T-cell (primary cell): ENCODE measurements at regions not wholly inside any gene's neighbourhood (a gene's known extent, or its start where the extent isn't known, plus 50 kb on each side); places are given as distances from the start of the nearest gene placed in this dataset.

Source experiments
- ATAC-seq, 4 experiments: fragments of 200-7000 bp in 3 of 4; fragments of 150-1000 bp in 1 of 4; cut with Tn5 transposase; replicated peaks in 1 of 4; 1 replicate in 3 of 4; 2 replicates in 1 of 4; pipeline ENCODE4 v1.10.0; 2021; ENCODE audit warnings: moderate library complexity in 3 of 4, mild to moderate bottlenecking in 2 of 4, moderate number of reproducible peaks in 1 of 4
- CTCF ChIA-PET, 2 donors: fragments of 300-600 bp; sonication (Branson Sonifier 250); formaldehyde crosslinking; loops; one replicate each; lab custom pipeline; 2022; ENCODE audit warnings: antibody characterized with exemption in 2 of 2; lab: Charles Lee
- POLR2A ChIA-PET, 2 donors: fragments of 300-600 bp; sonication (Branson Sonifier 250); formaldehyde crosslinking; loops; one replicate each; lab custom pipeline; 2022; ENCODE audit warnings: antibody characterized with exemption in 2 of 2; lab: Charles Lee
- DNase-seq, 35 experiments: peaks; one replicate each; pipeline versions ENCODE4 v3.0.0 to v3.0.0-alpha.2; 2013 to 2023
- H3K27ac ChIP-seq: one replicate; pipeline ENCODE4 v1.5.1; 2013; ENCODE audit warnings: low read length
- H3K27me3 ChIP-seq, 2 experiments: replicated peaks in 1 of 2; 1 replicate in 1 of 2; 2 replicates in 1 of 2; pipeline versions ENCODE4 v1.6.1 to v1.7.0; 2013; ENCODE audit warnings: low read length in 1 of 2, mixed read lengths in 1 of 2; ENCODE audit not compliant: control insufficient read depth in 2 of 2, insufficient read depth in 2 of 2; ENCODE audit errors: extremely low read depth in 1 of 2
- H3K36me3 ChIP-seq, 2 donors: 1 replicate in 1 of 2; 2 replicates in 1 of 2; pipeline versions ENCODE4 v1.6.1 to v1.7.0; 2013; ENCODE audit warnings: low read length in 1 of 2; ENCODE audit not compliant: control insufficient read depth in 2 of 2, insufficient read depth in 1 of 2; ENCODE audit errors: extremely low read depth in 1 of 2
- H3K4me1 ChIP-seq, 2 experiments: 1 replicate in 1 of 2; 2 replicates in 1 of 2; pipeline versions ENCODE4 v1.6.1 to v1.7.0; 2013; ENCODE audit warnings: low read length in 2 of 2, mixed read lengths in 1 of 2; ENCODE audit not compliant: insufficient read depth in 2 of 2, control insufficient read depth in 1 of 2; ENCODE audit errors: extremely low read depth in 1 of 2
- H3K4me3 ChIP-seq, 2 donors: 1 replicate in 1 of 2; 2 replicates in 1 of 2; pipeline versions ENCODE4 v1.5.1 to v1.7.0; 2013; ENCODE audit warnings: mild to moderate bottlenecking in 2 of 2, low read length in 1 of 2, moderate library complexity in 1 of 2; ENCODE audit not compliant: control insufficient read depth in 1 of 2; ENCODE audit errors: extremely low read depth in 1 of 2
- H3K9me3 ChIP-seq: 2 replicates; pipeline ENCODE4 v1.7.0; 2013
- H3K27ac Mint-ChIP-seq, 2 donors: one replicate each; pipeline ENCODE4 v1.8.0; 2020 to 2021; ENCODE audit warnings: mild to moderate bottlenecking in 2 of 2, mixed read lengths in 2 of 2
- H3K27me3 Mint-ChIP-seq, 2 donors: one replicate each; pipeline ENCODE4 v1.8.0; 2021 to 2022; ENCODE audit warnings: mixed read lengths in 2 of 2
- H3K36me3 Mint-ChIP-seq: one replicate; pipeline ENCODE4 v1.8.0; 2021; ENCODE audit warnings: mixed read lengths
- H3K4me1 Mint-ChIP-seq, 3 donors: one replicate each; pipeline ENCODE4 v1.8.0; 2020 to 2022; ENCODE audit warnings: mixed read lengths in 3 of 3, mild to moderate bottlenecking in 1 of 3
- H3K4me3 Mint-ChIP-seq, 3 donors: one replicate each; pipeline ENCODE4 v1.8.0; 2020 to 2022; ENCODE audit warnings: mild to moderate bottlenecking in 3 of 3, mixed read lengths in 3 of 3, moderate library complexity in 3 of 3
- H3K9me3 Mint-ChIP-seq, 3 donors: one replicate each; pipeline ENCODE4 v1.8.0; 2020 to 2022; ENCODE audit warnings: mixed read lengths in 3 of 3
- WGBS: methylation state at CpG from one replicate; pipeline ENCODE4 v1.1.5; 2013; ENCODE audit warnings: missing lambda C conversion rate; ENCODE audit not compliant: insufficient coverage; 5-methylcytosine and 5-hydroxymethylcytosine counted together

GRCh38 chr9:89842267-89842768, 237.5 kb downstream of the GADD45G start:
- Mint-ChIP-seq H3K36me3 (no peaks in the 10 kb centered on the region), H3K9me3 (no peaks in the 10 kb centered on the region), H3K27me3 (no peaks in the 10 kb centered on the region), H3K27ac (no peak overlapping the region), H3K4me1 (no peaks in the 10 kb centered on the region), H3K4me3 (no peak overlapping the region)
- ChIA-PET POLR2A (no interaction called here), CTCF (no interaction called here)
- ATAC-seq (no peak), DNase-seq (no peak)
- 84% methylated on average over 6 of the region's 8 CpGs for WGBS
- no peak overlapping the region for H3K4me3 ChIP-seq
- H3K27me3 ChIP-seq, result peaks cover 0 to 7% of the 10 kb centered on the region in 2 experiments
- no peaks in the 10 kb centered on the region for H3K36me3 ChIP-seq
- H3K4me1 ChIP-seq, result no peaks in the 10 kb centered on the region
- no peak overlapping the region for H3K27ac ChIP-seq
- H3K9me3 ChIP-seq, result no peaks in the 10 kb centered on the region

- peaks cover 0 to 7% of the 10 kb centered on the region in 2 experiments for H3K27me3 ChIP-seq
- no peak overlapping the region for H3K27ac Mint-ChIP-seq
- ChIA-PET POLR2A (no interaction called here), CTCF (no interaction called here)
- H3K36me3 Mint-ChIP-seq, result no peaks in the 10 kb centered on the region
- no peak overlapping the region for H3K4me3 ChIP-seq
- ATAC-seq, result no peak
- no peaks in the 10 kb centered on the region for H3K9me3 Mint-ChIP-seq
- no peak overlapping the region for H3K27ac ChIP-seq
- H3K9me3 ChIP-seq, result no peaks in the 10 kb centered on the region
- no peak for DNase-seq
- H3K4me3 Mint-ChIP-seq, result no peak overlapping the region
- no peaks in the 10 kb centered on the region for H3K27me3 Mint-ChIP-seq
- H3K4me1 ChIP-seq, result no peaks in the 10 kb centered on the region
- H3K4me1 Mint-ChIP-seq, result no peaks in the 10 kb centered on the region
- H3K36me3 ChIP-seq, result no peaks in the 10 kb centered on the region
- WGBS, result 100% methylated on average over 2 of the region's 5 CpGs
These were observed 238.3 kb downstream of the GADD45G start for GRCh38 chr9:89843074-89843473.

- no peak overlapping the region for H3K27ac ChIP-seq
- no peaks in the 10 kb centered on the region for H3K36me3 ChIP-seq
- no peaks in the 10 kb centered on the region for H3K9me3 ChIP-seq
- H3K4me3 Mint-ChIP-seq, result no peak overlapping the region
- DNase-seq (no peak), ATAC-seq (no peak)
- no peak overlapping the region for H3K27ac Mint-ChIP-seq
- no peaks in the 10 kb centered on the region for H3K9me3 Mint-ChIP-seq
- H3K4me1 ChIP-seq, result no peaks in the 10 kb centered on the region
- WGBS, result 100% methylated on average over 3 of the region's 3 CpGs
- H3K27me3 Mint-ChIP-seq, result no peaks in the 10 kb centered on the region
- no peaks in the 10 kb centered on the region for H3K36me3 Mint-ChIP-seq
- H3K27me3 ChIP-seq, result peaks cover 0 to 11% of the 10 kb centered on the region in 2 experiments
- CTCF ChIA-PET, result no interaction called here
- POLR2A ChIA-PET, result no interaction called here
- H3K4me1 Mint-ChIP-seq, result no peaks in the 10 kb centered on the region
- H3K4me3 ChIP-seq, result no peak overlapping the region
These were observed 238.8 kb downstream of the GADD45G start for GRCh38 chr9:89843591-89843990.

- POLR2A ChIA-PET, result no interaction called here
These were observed 239.3 kb downstream of the GADD45G start for GRCh38 chr9:89844075-89844474.

GRCh38 chr9:89844535-89844934, 239.7 kb downstream of the GADD45G start:
- H3K27me3 Mint-ChIP-seq, result no peaks in the 10 kb centered on the region
- POLR2A ChIA-PET, result no interaction called here
- H3K9me3 Mint-ChIP-seq, result no peaks in the 10 kb centered on the region
- H3K9me3 ChIP-seq, result no peaks in the 10 kb centered on the region
- no peaks in the 10 kb centered on the region for H3K36me3 ChIP-seq
- no peak overlapping the region for H3K4me3 ChIP-seq
- H3K4me3 Mint-ChIP-seq, result no peak overlapping the region
- no CpG with 5 or more reads among the region's 6 CpGs for WGBS
- no peaks in the 10 kb centered on the region for H3K4me1 ChIP-seq
- H3K27ac ChIP-seq, result no peak overlapping the region
- CTCF ChIA-PET, result no interaction called here
- no peaks in the 10 kb centered on the region for H3K4me1 Mint-ChIP-seq
- no peak overlapping the region for H3K27ac Mint-ChIP-seq
- DNase-seq (no peak), ATAC-seq (no peak)
- peaks cover 0 to 15% of the 10 kb centered on the region in 2 experiments for H3K27me3 ChIP-seq
- H3K36me3 Mint-ChIP-seq, result no peaks in the 10 kb centered on the region

More at GRCh38 chr9:89844075-89844474, 239.3 kb downstream of the GADD45G start:
- no peak overlapping the region for H3K4me3 ChIP-seq
- ATAC-seq (no peak), DNase-seq (no peak)
- H3K4me3 Mint-ChIP-seq, result no peak overlapping the region
- H3K4me1 ChIP-seq, result no peaks in the 10 kb centered on the region
- H3K27ac Mint-ChIP-seq, result no peak overlapping the region
- no peaks in the 10 kb centered on the region for H3K9me3 ChIP-seq
- H3K9me3 Mint-ChIP-seq, result no peaks in the 10 kb centered on the region
- WGBS, result 93% methylated on average over 3 of the region's 5 CpGs
- H3K27ac ChIP-seq, result no peak overlapping the region
- H3K4me1 Mint-ChIP-seq, result no peaks in the 10 kb centered on the region
- H3K36me3 Mint-ChIP-seq, result no peaks in the 10 kb centered on the region
- no peaks in the 10 kb centered on the region for H3K27me3 Mint-ChIP-seq
- H3K36me3 ChIP-seq, result no peaks in the 10 kb centered on the region
- H3K27me3 ChIP-seq, result peaks cover 0 to 15% of the 10 kb centered on the region in 2 experiments
- CTCF ChIA-PET, result no interaction called here

- Histone ChIP-seq H3K9me3 (no peaks in the 10 kb centered on the region), H3K4me1 (no peaks in the 10 kb centered on the region), H3K27ac (no peak overlapping the region), H3K27me3 (peaks cover 0 to 17% of the 10 kb centered on the region in 2 experiments), H3K4me3 (no peak overlapping the region), H3K36me3 (no peaks in the 10 kb centered on the region)
- H3K27me3 Mint-ChIP-seq, result no peaks in the 10 kb centered on the region
- no peak overlapping the region for H3K27ac Mint-ChIP-seq
- no peak for DNase-seq
- H3K36me3 Mint-ChIP-seq, result no peaks in the 10 kb centered on the region
- CTCF ChIA-PET, result no interaction called here
- H3K4me3 Mint-ChIP-seq, result no peak overlapping the region
- H3K4me1 Mint-ChIP-seq, result no peaks in the 10 kb centered on the region
- WGBS, result 100% methylated on average over 1 of the region's 3 CpGs
- no peak for ATAC-seq
- POLR2A ChIA-PET, result no interaction called here
- no peaks in the 10 kb centered on the region for H3K9me3 Mint-ChIP-seq
These were observed 240.5 kb downstream of the GADD45G start for GRCh38 chr9:89845321-89845720.

GRCh38 chr9:89845862-89846261, 241.1 kb downstream of the GADD45G start:
- ChIA-PET POLR2A (no interaction called here), CTCF (no interaction called here)
- ATAC-seq (no peak), DNase-seq (no peak)
- H3K27ac ChIP-seq, result no peak overlapping the region
- no peaks in the 10 kb centered on the region for H3K4me1 Mint-ChIP-seq
- H3K27me3 Mint-ChIP-seq, result peaks cover 0 to 1% of the 10 kb centered on the region in 2 donors
- H3K27ac Mint-ChIP-seq, result no peak overlapping the region
- H3K4me3 Mint-ChIP-seq, result no peak overlapping the region
- H3K4me3 ChIP-seq, result no peak overlapping the region
- peaks cover 0 to 17% of the 10 kb centered on the region in 2 experiments for H3K27me3 ChIP-seq
- H3K9me3 ChIP-seq, result no peaks in the 10 kb centered on the region
- WGBS, result 89% methylated on average over 9 of the region's 9 CpGs
- H3K9me3 Mint-ChIP-seq, result no peaks in the 10 kb centered on the region
- no peaks in the 10 kb centered on the region for H3K36me3 Mint-ChIP-seq
- H3K36me3 ChIP-seq, result no peaks in the 10 kb centered on the region
- H3K4me1 ChIP-seq, result no peaks in the 10 kb centered on the region
